ENCODE measurements at regions not wholly inside any gene's neighbourhood (a gene's known extent, or its start where the extent isn't known, plus 50 kb on each side); places are given as distances from the start of the nearest gene placed in this dataset.

GRCh38 chrX:138871739-138872138 lies 160.2 kb upstream of the FGF13 start:
- Histone ChIP-seq H3K36me3 (ENCODE audit: control insufficient read depth in 2 of 4, insufficient read depth in 4 of 4, low read length in 3 of 4) (no peaks in the 10 kb centered on the region), H3K23ac (ENCODE audit: insufficient read length) (no peak overlapping the region), H3K56ac (replicated peaks; ENCODE audit: insufficient read length, low read depth, low read length) (no peak overlapping the region), H4K91ac (replicated peaks; ENCODE audit: insufficient read length, low read length) (no peak overlapping the region), H2BK20ac (ENCODE audit: low read length) (no peak overlapping the region), H3K79me2 (ENCODE audit: control insufficient read depth in 1 of 2, insufficient read depth in 2 of 2, low read length in 2 of 2) (no peaks in the 10 kb centered on the region), H2BK15ac (ENCODE audit: low read length) (no peak overlapping the region), H3K18ac (ENCODE audit: extremely low read depth, low read length) (no peak overlapping the region), H4K8ac (ENCODE audit: extremely low read depth, insufficient read depth, low read length) (no peak overlapping the region), H3K4ac (replicated peaks; ENCODE audit: insufficient read length, low read depth, low read length) (no peak overlapping the region), H4K20me1 (replicated peaks in 1 of 2; ENCODE audit: control insufficient read depth in 1 of 2, insufficient read depth in 2 of 2, low read length in 2 of 2) (no peaks in the 10 kb centered on the region), H2BK120ac (replicated peaks; ENCODE audit: low read depth, low read length) (no peak overlapping the region), H3K4me2 (ENCODE audit: insufficient read depth in 1 of 2, low read depth in 2 of 2, low read length in 2 of 2) (no peak overlapping the region), H2AFZ (ENCODE audit: low read length) (no peak overlapping the region), H2AK5ac (ENCODE audit: low read depth, low read length) (no peak overlapping the region), H2BK12ac (ENCODE audit: low read depth, low read length) (no peak overlapping the region), H3K14ac (ENCODE audit: insufficient read length) (no peak overlapping the region), H4K5ac (ENCODE audit: insufficient read length, low read depth, low read length) (no peak overlapping the region), H2BK5ac (ENCODE audit: low read depth, low read length) (no peak overlapping the region), H3K9me3 (ENCODE audit: insufficient read depth in 2 of 2, low read depth in 1 of 2, low read length in 1 of 2) (no peaks in the 10 kb centered on the region), H3K9ac (replicated peaks in 1 of 4; ENCODE audit: extremely low read depth in 1 of 4, low read depth in 3 of 4, low read length in 3 of 4) (no peak overlapping the region), H3K27ac (ENCODE audit: low read depth, low read length) (no peak overlapping the region), H3K79me1 (ENCODE audit: low read depth, low read length) (no peaks in the 10 kb centered on the region), H3K4me3 (ENCODE audit: extremely low read depth in 1 of 4, insufficient read depth in 2 of 4, low read depth in 3 of 4, low read length in 4 of 4) (no peak overlapping the region), H3K27me3 (replicated peaks in 1 of 4; ENCODE audit: control insufficient read depth in 3 of 4, extremely low read depth in 1 of 4, insufficient read depth in 3 of 4, low read length in 3 of 4) (no peaks in the 10 kb centered on the region), H3K23me2 (ENCODE audit: low read depth, low read length) (no peaks in the 10 kb centered on the region), H3K4me1 (replicated peaks in 1 of 4; ENCODE audit: control insufficient read depth in 3 of 4, insufficient read depth in 4 of 4, low read length in 3 of 4) (no peaks in the 10 kb centered on the region)
- WGBS, 2 experiments (ENCODE audit: extremely low coverage in 1 of 2, insufficient coverage in 1 of 2, insufficient read length in 1 of 2, insufficient replicate concordance in 2 of 2, low coverage in 1 of 2, low lambda C conversion rate in 2 of 2, missing lambda C conversion rate in 1 of 2), result 88% methylated on average over 2 of the region's 3 CpGs; no CpG with 5 or more reads in 1 of the 2 experiments
- ChIA-PET CTCF (ENCODE audit: partially characterized antibody) (interaction anchor here (0.8 kb wide), 1 partner anchor 11 kb away, joined by 3 read pairs; no protein-coding TSS in a partner anchor), POLR2A (ENCODE audit: partially characterized antibody) (no interaction called here)
- TF ChIP-seq BACH1 (IDR thresholded peaks at IDR 0.05; ENCODE audit: low read length), result no peak
- TF ChIP-seq GABPA (IDR thresholded peaks at IDR 0.05; ENCODE audit: borderline replicate concordance, insufficient read depth, low read length), result no peak
- TF ChIP-seq ASH2L (IDR thresholded peaks at IDR 0.05; ENCODE audit: low read length), result no peak
- no peak for TF ChIP-seq CTBP2 (IDR thresholded peaks at IDR 0.05; ENCODE audit: borderline replicate concordance, insufficient read depth, insufficient read length, low read length)
- no peak for TF ChIP-seq HDAC2 (IDR thresholded peaks at IDR 0.05; ENCODE audit: borderline replicate concordance in 1 of 2, low read depth in 2 of 2, low read length in 2 of 2)
- TF ChIP-seq EP300 (IDR thresholded peaks at IDR 0.05; ENCODE audit: borderline replicate concordance in 1 of 2, low read depth in 2 of 2, low read length in 2 of 2), result no peak
- no peak for TF ChIP-seq USF2 (IDR thresholded peaks at IDR 0.05; ENCODE audit: low read length)
- TF ChIP-seq SAP30 (IDR thresholded peaks at IDR 0.05; ENCODE audit: insufficient read depth, insufficient replicate concordance, low read length), result no peak
- TF ChIP-seq RXRA (IDR thresholded peaks at IDR 0.05; ENCODE audit: insufficient read depth, low read depth, low read length), result no peak
- no peak for TF ChIP-seq SIX5 (IDR thresholded peaks at IDR 0.05; ENCODE audit: low read depth, low read length)
- no peak for TF ChIP-seq CEBPB (IDR thresholded peaks at IDR 0.05; ENCODE audit: low read depth, low read length)
- no peak for TF ChIP-seq CHD1 (IDR thresholded peaks at IDR 0.05; ENCODE audit: low read depth, low read length)
- TF ChIP-seq KDM1A (IDR thresholded peaks at IDR 0.05; ENCODE audit: borderline replicate concordance, low read length), result no peak
- FAIRE-seq (no peak), DNase-seq (ENCODE audit: low read depth in 1 of 2, low spot score in 2 of 2) (no peak)
